Peyer's patch (tissue), 4 donors: ENCODE measurements at regions not wholly inside any gene's neighbourhood (a gene's known extent, or its start where the extent isn't known, plus 50 kb on each side); places are given as distances from the start of the nearest gene placed in this dataset.

Source experiments
- DNase-seq, 3 donors: peaks; one replicate each; pipeline ENCODE4 v3.0.0-alpha.2; 2017 to 2019
- H3K27ac ChIP-seq, 4 donors: fragments of 200-600 bp; sonication (generic); one replicate each; pipeline ENCODE4 v1.5.1; 2016 to 2019
- H3K27me3 ChIP-seq, 2 donors: fragments of 200-600 bp; sonication (generic); one replicate each; pipeline ENCODE4 v1.5.1; 2019
- H3K36me3 ChIP-seq, 3 donors: fragments of 200-600 bp; sonication (generic); one replicate each; pipeline ENCODE4 v1.5.1; 2016 to 2019
- H3K4me1 ChIP-seq, 4 donors: fragments of 200-600 bp; sonication (generic); one replicate each; pipeline ENCODE4 v1.5.1; 2016 to 2019
- H3K4me3 ChIP-seq, 4 donors: fragments of 200-600 bp; sonication (generic); 1 replicate in 3 of 4; 2 replicates in 1 of 4; pipeline ENCODE4 v1.5.1; 2016 to 2019; ENCODE audit warnings: mild to moderate bottlenecking in 1 of 4
- H3K9me3 ChIP-seq, 4 donors: fragments of 200-600 bp; sonication (generic); one replicate each; pipeline ENCODE4 v1.5.1; 2016 to 2019; ENCODE audit warnings: mild to moderate bottlenecking in 1 of 4
- CTCF ChIP-seq, 6 experiments: fragments of 450-650 bp in 4 of 6; fragments of 200-600 bp in 2 of 6; sonication (generic) in 1 of 6; IDR thresholded peaks; one replicate each; pipeline ENCODE4 v1.5.1; 2017 to 2019; ENCODE audit warnings: antibody characterized with exemption in 6 of 6, mild to moderate bottlenecking in 3 of 6, moderate library complexity in 1 of 6
- POLR2A ChIP-seq, 2 donors: fragments of 450-650 bp; IDR thresholded peaks; one replicate each; pipeline ENCODE4 v1.5.1; 2017; ENCODE audit warnings: antibody characterized with exemption in 2 of 2, mild to moderate bottlenecking in 2 of 2, moderate library complexity in 2 of 2

DNA sequence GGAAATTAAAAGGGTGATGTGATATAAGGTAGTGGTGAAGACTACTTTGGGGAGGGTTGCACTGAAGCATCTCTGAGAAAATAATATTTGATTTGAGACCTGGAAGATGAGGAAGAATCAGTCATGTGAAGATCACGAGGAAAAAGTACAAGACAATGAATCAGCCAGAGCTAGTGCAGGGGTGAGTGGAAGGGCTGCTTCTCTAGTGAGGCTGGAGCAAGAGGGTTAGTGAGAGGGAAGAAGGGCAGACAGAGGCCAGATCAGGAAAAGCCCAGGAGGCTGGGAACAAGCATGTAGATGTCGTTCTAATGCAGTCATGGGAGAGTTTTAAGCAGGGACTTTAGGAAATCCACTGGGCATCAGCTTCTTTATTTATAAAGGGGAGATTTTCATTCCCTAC lies 504.2 kb upstream of the SALL1 start:
- no peak for TF ChIP-seq CTCF (IDR thresholded peaks at IDR 0.05)
- TF ChIP-seq POLR2A (IDR thresholded peaks at IDR 0.05) = no peak
- Histone ChIP-seq H3K27me3 (no peaks in the 10 kb centered on the region), H3K27ac (no peak overlapping the region), H3K4me1 (no peaks in the 10 kb centered on the region), H3K9me3 (no peaks in the 10 kb centered on the region), H3K36me3 (no peaks in the 10 kb centered on the region), H3K4me3 (no peak overlapping the region)
- no peak for DNase-seq

DNA sequence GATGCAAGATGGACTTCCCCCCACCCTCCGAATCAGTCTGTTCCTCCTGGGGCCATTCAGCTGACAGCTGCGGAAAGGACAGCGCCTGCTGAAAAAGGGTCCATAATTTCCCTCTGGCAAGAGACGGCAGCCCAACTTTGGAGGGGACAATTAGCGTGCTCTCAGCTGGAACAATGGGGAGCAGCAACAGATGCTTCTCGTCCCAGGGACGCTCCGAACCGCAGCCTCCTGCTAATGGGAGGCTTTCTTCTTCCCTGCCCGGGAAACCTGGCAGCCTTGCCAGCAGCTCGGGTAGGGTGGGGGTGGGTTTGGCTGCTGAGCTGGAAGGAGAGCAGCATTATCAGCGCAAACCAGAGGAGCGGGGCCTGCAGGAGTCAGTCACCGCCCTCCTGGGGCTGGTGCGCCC lies 500.0 kb upstream of the SALL1 start:
- Histone ChIP-seq H3K9me3 (no peaks in the 10 kb centered on the region), H3K27ac (no peak overlapping the region), H3K4me1 (no peaks in the 10 kb centered on the region), H3K36me3 (no peaks in the 10 kb centered on the region), H3K4me3 (no peak overlapping the region), H3K27me3 (no peaks in the 10 kb centered on the region)
- TF ChIP-seq POLR2A (IDR thresholded peaks at IDR 0.05) (no peak), CTCF (IDR thresholded peaks at IDR 0.05) (no peak)
- DNase-seq = no peak

GRCh38 chr16:51649631-51650030 lies 498.6 kb upstream of the SALL1 start:
- no peak for DNase-seq
- Histone ChIP-seq H3K4me3 (no peak overlapping the region), H3K27ac (no peak overlapping the region), H3K27me3 (no peaks in the 10 kb centered on the region), H3K9me3 (no peaks in the 10 kb centered on the region), H3K36me3 (no peaks in the 10 kb centered on the region), H3K4me1 (no peaks in the 10 kb centered on the region)
- TF ChIP-seq POLR2A (IDR thresholded peaks at IDR 0.05) = no peak

DNA sequence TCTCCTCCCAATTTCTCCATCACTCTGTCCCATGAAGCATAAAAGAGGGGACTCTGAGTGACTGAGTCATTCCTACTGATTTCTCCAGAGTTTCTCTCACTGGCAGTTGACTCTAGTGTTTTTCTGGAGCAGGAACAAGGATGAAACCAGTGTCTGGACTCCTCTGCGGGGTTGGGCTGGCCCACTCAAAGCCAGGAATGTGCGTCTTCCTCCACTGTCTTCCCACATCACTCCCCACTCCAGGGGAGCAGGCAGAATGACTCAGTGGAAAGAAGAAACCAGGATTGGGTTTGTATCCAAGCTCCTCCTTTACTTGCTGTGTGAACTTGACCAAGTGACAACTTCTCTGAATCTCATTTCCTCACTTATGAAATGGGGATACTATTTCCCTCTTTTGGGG lies 497.5 kb upstream of the SALL1 start:
- no peak for TF ChIP-seq POLR2A (IDR thresholded peaks at IDR 0.05)
- TF ChIP-seq CTCF (IDR thresholded peaks at IDR 0.05) = no peak
- Histone ChIP-seq H3K4me3 (no peak overlapping the region), H3K27me3 (no peaks in the 10 kb centered on the region), H3K9me3 (no peaks in the 10 kb centered on the region), H3K27ac (no peak overlapping the region), H3K36me3 (no peaks in the 10 kb centered on the region), H3K4me1 (no peaks in the 10 kb centered on the region)
- no peak for DNase-seq

DNA sequence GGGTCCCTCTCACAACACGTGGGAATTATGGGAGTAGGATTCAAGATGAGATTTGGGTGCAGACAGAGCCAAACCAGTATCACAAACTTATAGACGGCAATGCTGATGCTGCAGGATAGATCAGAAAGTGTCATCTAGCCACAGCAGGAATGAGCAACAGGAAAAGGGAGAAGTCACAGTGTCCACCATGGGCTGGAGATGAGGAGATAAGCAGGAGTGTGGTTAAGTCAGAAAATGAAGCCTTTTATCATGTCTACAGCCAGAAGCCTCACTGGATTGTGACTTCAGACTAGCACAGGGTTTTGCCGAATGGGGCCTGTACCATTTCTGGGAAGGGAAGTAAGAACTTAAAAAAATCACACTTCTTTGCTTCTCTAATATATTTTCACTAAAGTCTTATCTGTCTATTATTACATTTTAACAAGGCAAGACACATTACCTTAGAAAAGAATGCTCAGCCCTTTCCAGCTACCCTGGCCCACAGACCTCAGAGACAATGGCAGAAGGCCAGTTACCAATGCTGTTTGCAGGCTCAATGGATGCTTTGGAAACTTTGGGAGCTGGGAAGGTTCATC lies 490.2 kb upstream of the SALL1 start:
- H3K4me3 ChIP-seq = no peak overlapping the region
- H3K4me1 ChIP-seq = no peaks in the 10 kb centered on the region
- H3K9me3 ChIP-seq = no peaks in the 10 kb centered on the region
- DNase-seq = no peak
- TF ChIP-seq CTCF (IDR thresholded peaks at IDR 0.05) = no peak
- no peak for TF ChIP-seq POLR2A (IDR thresholded peaks at IDR 0.05)
- H3K27me3 ChIP-seq = no peaks in the 10 kb centered on the region
- no peak overlapping the region for H3K27ac ChIP-seq
- no peaks in the 10 kb centered on the region for H3K36me3 ChIP-seq

GRCh38 chr16:51640196-51640595 lies 489.1 kb upstream of the SALL1 start:
- Histone ChIP-seq H3K9me3 (no peaks in the 10 kb centered on the region), H3K27me3 (no peaks in the 10 kb centered on the region), H3K36me3 (no peaks in the 10 kb centered on the region), H3K4me1 (no peaks in the 10 kb centered on the region), H3K4me3 (no peak overlapping the region), H3K27ac (no peak overlapping the region)
- TF ChIP-seq POLR2A (IDR thresholded peaks at IDR 0.05) (no peak), CTCF (IDR thresholded peaks at IDR 0.05) (no peak)
- DNase-seq = no peak
